RWPE1 (cell line): ENCODE measurements at regions not wholly inside any gene's neighbourhood (a gene's known extent, or its start where the extent isn't known, plus 50 kb on each side); places are given as distances from the start of the nearest gene placed in this dataset.

ENCODE experiments used
- CTCF ChIA-PET: fragments of 350-600 bp; sonication (Branson Sonifier 250); formaldehyde crosslinking; extraction: SDS; loops from one replicate; lab custom pipeline; 2021; lab: Yijun Ruan, JAX
- POLR2A ChIA-PET: fragments of 400-600 bp; formaldehyde crosslinking; extraction: SDS; loops from one replicate; lab custom pipeline; 2020; ENCODE audit warnings: antibody characterized with exemption; ENCODE audit not compliant: low non-redundant PET; lab: Yijun Ruan, JAX
- DNase-seq: peaks from one replicate; pipeline ENCODE4 v3.0.0; 2012; ENCODE audit warnings: low spot score
- H3K27ac ChIP-seq: fragments of 450-650 bp; 2 replicates; pipeline ENCODE4 v1.5.1; 2017
- CTCF ChIP-seq: fragments of 450-650 bp; conservative IDR thresholded peaks from 2 replicates; pipeline ENCODE4 v1.5.1; 2017; ENCODE audit warnings: low read depth, mild to moderate bottlenecking

GRCh38 chr21:35136106-35136505 lies 87.0 kb upstream of the RUNX1 start:
- ChIA-PET POLR2A (no interaction called here), CTCF (no interaction called here)
- no peak for TF ChIP-seq CTCF
- DNase-seq: no peak
- peak overlapping the region; percentile 65 for H3K27ac ChIP-seq

- H3K27ac ChIP-seq: no peak overlapping the region
- TF ChIP-seq CTCF: no peak
- POLR2A ChIA-PET: no interaction called here
- CTCF ChIA-PET: no interaction called here
- no peak for DNase-seq
Measured at GRCh38 chr21:35135481-35135880, 86.4 kb upstream of the RUNX1 start.

- ChIA-PET POLR2A (no interaction called here), CTCF (no interaction called here)
- no peak for TF ChIP-seq CTCF
- no peak for DNase-seq
- no peak overlapping the region for H3K27ac ChIP-seq
Measured at GRCh38 chr21:35134309-35134708, 85.2 kb upstream of the RUNX1 start.

GRCh38 chr21:35128536-35128935 lies 79.4 kb upstream of the RUNX1 start:
- H3K27ac ChIP-seq: no peak overlapping the region
- no peak for DNase-seq
- ChIA-PET CTCF (no interaction called here), POLR2A (no interaction called here)
- TF ChIP-seq CTCF: no peak

- ChIA-PET POLR2A (no interaction called here), CTCF (interaction anchor here (0.6 kb wide), 1 partner anchor 28 kb away, joined by 3 read pairs; no protein-coding TSS in a partner anchor)
- no peak for DNase-seq
- TF ChIP-seq CTCF: no peak
- H3K27ac ChIP-seq: no peak overlapping the region
Measured at GRCh38 chr21:35127851-35128250, 78.7 kb upstream of the RUNX1 start.

GRCh38 chr21:35127026-35127425 lies 77.9 kb upstream of the RUNX1 start:
- no peak for DNase-seq
- CTCF ChIA-PET: no interaction called here
- TF ChIP-seq CTCF: no peak
- POLR2A ChIA-PET: no interaction called here
- no peak overlapping the region for H3K27ac ChIP-seq
